HUES6 (cell line): ENCODE measurements at regions not wholly inside any gene's neighbourhood (a gene's known extent, or its start where the extent isn't known, plus 50 kb on each side); places are given as distances from the start of the nearest gene placed in this dataset.
"Not testable (repeated sequence)": the region's sequence is repeated elsewhere in the genome, so short reads cannot be mapped to it uniquely, and the experiment has no call there.

Source experiments
- H3K27ac ChIP-seq: 2 replicates; pipeline ENCODE4 v1.7.0; 2013; ENCODE audit warnings: low read depth, mild to moderate bottlenecking, low read length, inconsistent platforms
- H3K27me3 ChIP-seq: 2 replicates; pipeline ENCODE4 v1.6.1; 2013; ENCODE audit warnings: low read length; ENCODE audit not compliant: control insufficient read depth, insufficient read depth
- H3K36me3 ChIP-seq: 2 replicates; pipeline ENCODE4 v1.6.1; 2013; ENCODE audit warnings: low read length; ENCODE audit not compliant: control insufficient read depth, insufficient read depth
- H3K4me1 ChIP-seq: 2 replicates; pipeline ENCODE4 v1.6.1; 2013; ENCODE audit warnings: low read length; ENCODE audit not compliant: control insufficient read depth, insufficient read depth
- H3K4me3 ChIP-seq: 2 replicates; pipeline ENCODE4 v1.5.1; 2013; ENCODE audit warnings: low read depth, low read length
- H3K9ac ChIP-seq: one replicate; pipeline ENCODE4 v1.6.1; 2013; ENCODE audit warnings: mild to moderate bottlenecking, low read length
- H3K9me3 ChIP-seq: 2 replicates; pipeline ENCODE4 v1.6.1; 2013; ENCODE audit warnings: low read depth, low read length; ENCODE audit not compliant: control insufficient read depth, insufficient read depth

- no peaks in the 10 kb centered on the region for H3K4me1 ChIP-seq
- H3K27ac ChIP-seq = no peak overlapping the region
- H3K9me3 ChIP-seq = peaks cover 7% of the 10 kb centered on the region
- H3K27me3 ChIP-seq = no peaks in the 10 kb centered on the region
- H3K36me3 ChIP-seq = no peaks in the 10 kb centered on the region
- H3K9ac ChIP-seq = no peak overlapping the region
- H3K4me3 ChIP-seq = no peak overlapping the region
Observed at GRCh38 chr14:23896609-23897153, 56.9 kb upstream of the DHRS4 start.

GRCh38 chr14:23897291-23897690 is 56.3 kb upstream of the DHRS4 start:
- not testable (repeated sequence) for H3K9me3 ChIP-seq, H3K27me3 ChIP-seq, H3K4me3 ChIP-seq, H3K4me1 ChIP-seq, H3K36me3 ChIP-seq, H3K9ac ChIP-seq, H3K27ac ChIP-seq

GRCh38 chr14:23898359-23898758 is 55.2 kb upstream of the DHRS4 start:
- H3K27ac ChIP-seq, H3K27me3 ChIP-seq, H3K4me3 ChIP-seq, H3K4me1 ChIP-seq, H3K9ac ChIP-seq, H3K9me3 ChIP-seq, H3K36me3 ChIP-seq: not testable (repeated sequence)

- Histone ChIP-seq H3K36me3 (no peaks in the 10 kb centered on the region), H3K9me3 (peaks cover 7% of the 10 kb centered on the region), H3K27ac (no peak overlapping the region), H3K27me3 (peaks cover 9% of the 10 kb centered on the region), H3K4me1 (no peaks in the 10 kb centered on the region), H3K9ac (no peak overlapping the region), H3K4me3 (no peak overlapping the region)
Observed at GRCh38 chr14:23899788-23900187, 53.8 kb upstream of the DHRS4 start.

GRCh38 chr14:23903442-23903841 is 50.1 kb upstream of the DHRS4 start:
- Histone ChIP-seq H3K9ac (no peak overlapping the region), H3K4me3 (no peak overlapping the region), H3K27ac (no peak overlapping the region), H3K27me3 (peaks cover 29% of the 10 kb centered on the region), H3K9me3 (peaks cover 7% of the 10 kb centered on the region), H3K4me1 (no peaks in the 10 kb centered on the region), H3K36me3 (no peaks in the 10 kb centered on the region)
